ENCODE measurements at regions not wholly inside any gene's neighbourhood (a gene's known extent, or its start where the extent isn't known, plus 50 kb on each side); places are given as distances from the start of the nearest gene placed in this dataset.

GRCh38 chr6:166079841-166080240 is 87.8 kb downstream of the TBXT start:
- TF ChIP-seq POLR2A (IDR thresholded peaks at IDR 0.05), result no peak
- TF ChIP-seq CTCF (IDR thresholded peaks at IDR 0.05), result no peak

Data from right lobe of liver (tissue), 4 donors.